Activated T-cell treated with anti-CD3 and anti-CD28 coated beads for 4 hours (primary cell): ENCODE measurements at regions not wholly inside any gene's neighbourhood (a gene's known extent, or its start where the extent isn't known, plus 50 kb on each side); places are given as distances from the start of the nearest gene placed in this dataset.

Source experiments
- DNase-seq: peaks from one replicate; pipeline ENCODE4 v3.0.0-alpha.2; 2020

DNA sequence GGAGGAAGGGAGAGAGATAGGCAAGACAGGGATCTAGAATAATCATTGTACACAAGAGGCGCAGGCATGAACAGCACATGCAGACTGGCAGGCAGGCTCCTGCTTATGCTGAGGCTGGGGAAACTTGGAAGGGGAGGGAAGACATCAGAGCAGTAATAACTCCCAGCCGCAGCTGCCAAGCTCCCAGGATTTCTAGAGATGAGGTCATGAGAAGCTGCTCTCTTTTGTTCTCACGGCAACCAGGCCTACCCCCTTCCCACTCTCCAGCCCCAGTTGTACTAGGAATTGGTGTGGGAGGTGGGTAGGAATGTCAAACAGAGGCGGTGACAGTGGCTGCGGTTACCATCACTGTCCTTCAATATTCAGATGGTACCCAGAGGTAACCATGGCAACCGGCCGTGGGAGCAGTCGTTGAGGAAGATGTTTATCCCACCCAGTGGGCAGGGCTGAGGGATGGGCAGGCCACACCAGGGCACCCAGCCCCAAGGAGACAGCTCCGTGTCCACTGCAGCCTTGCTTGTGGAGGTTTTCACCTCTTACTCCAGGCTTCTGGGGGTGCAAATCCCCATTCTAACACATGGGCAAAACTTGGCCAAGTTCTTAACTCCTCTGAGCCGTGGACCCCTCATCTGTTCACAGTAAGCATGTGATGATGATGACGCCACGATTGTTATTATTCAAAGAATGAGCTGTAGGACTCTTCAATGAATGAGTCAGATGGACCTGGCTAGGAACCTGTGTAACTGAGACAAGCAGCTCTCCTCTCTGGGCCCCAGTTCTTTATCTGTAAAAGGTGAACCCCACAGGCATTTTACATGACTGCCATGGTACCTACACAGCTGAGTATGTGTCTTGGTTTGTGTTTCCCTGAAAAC, 360.8 kb upstream of the PROK2 start:
- DNase-seq: no peak

DNA sequence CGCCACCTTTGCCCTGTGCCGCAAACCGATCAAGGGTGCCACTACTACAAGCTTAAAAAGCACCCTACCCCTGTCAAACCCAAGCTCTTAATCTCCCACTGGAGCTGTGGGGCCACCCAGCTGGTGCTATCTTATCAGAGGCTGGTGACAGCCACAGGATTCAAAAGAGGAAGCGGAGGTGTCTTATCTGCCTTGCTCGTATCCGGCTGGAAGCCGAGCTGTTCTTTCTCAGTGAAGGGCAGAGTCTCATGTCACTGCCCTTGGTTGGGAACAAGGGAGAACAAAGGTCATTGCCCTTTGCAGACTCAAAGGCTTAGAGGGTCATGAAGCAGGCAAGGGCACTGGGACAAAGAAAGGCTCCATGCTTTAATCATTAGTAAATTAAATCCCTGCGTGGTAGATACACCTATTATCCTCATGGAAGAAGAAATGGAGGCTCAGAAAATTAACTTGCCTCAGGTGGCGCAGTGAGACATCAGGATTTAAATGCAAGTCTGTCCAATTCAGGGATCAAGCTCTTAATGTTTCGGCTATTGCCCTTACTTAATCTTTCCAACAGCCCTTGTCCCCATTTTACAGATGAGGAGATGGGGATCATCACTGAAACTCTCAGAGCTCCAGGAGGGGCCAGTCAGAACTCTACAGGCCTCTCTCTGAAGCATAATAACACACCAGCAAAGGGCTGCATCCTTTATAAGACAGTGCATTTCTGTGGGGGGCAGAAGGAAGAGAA, 360.0 kb upstream of the PROK2 start:
- no peak for DNase-seq

- no peak for DNase-seq
Measured at GRCh38 chr3:72143966-72144717, 359.2 kb upstream of the PROK2 start.

DNA sequence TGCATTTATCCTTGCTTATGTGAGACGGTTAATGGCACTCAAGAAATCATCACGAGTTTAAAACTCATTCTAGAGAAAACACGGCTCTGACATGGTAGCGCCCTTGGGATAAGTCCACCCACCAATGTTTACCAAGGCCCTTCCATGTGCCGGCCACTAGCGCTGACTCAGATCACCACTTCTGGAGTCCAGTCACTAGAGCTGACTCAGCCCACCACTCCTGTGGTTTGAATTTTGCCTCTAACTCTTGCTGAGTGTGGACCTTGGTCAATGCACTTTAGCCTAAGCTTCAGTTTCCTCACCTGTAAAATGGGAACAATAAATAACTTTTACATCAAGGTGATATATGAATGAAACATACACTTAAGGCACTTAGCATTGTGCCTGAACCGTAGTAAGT, 358.4 kb upstream of the PROK2 start:
- no peak for DNase-seq

GRCh38 chr3:72142028-72142427, 357.1 kb upstream of the PROK2 start:
- DNase-seq: no peak

GRCh38 chr3:72141264-72141663, 356.3 kb upstream of the PROK2 start:
- no peak for DNase-seq

- DNase-seq: no peak
Measured at GRCh38 chr3:72139316-72139715, 354.4 kb upstream of the PROK2 start.

DNA sequence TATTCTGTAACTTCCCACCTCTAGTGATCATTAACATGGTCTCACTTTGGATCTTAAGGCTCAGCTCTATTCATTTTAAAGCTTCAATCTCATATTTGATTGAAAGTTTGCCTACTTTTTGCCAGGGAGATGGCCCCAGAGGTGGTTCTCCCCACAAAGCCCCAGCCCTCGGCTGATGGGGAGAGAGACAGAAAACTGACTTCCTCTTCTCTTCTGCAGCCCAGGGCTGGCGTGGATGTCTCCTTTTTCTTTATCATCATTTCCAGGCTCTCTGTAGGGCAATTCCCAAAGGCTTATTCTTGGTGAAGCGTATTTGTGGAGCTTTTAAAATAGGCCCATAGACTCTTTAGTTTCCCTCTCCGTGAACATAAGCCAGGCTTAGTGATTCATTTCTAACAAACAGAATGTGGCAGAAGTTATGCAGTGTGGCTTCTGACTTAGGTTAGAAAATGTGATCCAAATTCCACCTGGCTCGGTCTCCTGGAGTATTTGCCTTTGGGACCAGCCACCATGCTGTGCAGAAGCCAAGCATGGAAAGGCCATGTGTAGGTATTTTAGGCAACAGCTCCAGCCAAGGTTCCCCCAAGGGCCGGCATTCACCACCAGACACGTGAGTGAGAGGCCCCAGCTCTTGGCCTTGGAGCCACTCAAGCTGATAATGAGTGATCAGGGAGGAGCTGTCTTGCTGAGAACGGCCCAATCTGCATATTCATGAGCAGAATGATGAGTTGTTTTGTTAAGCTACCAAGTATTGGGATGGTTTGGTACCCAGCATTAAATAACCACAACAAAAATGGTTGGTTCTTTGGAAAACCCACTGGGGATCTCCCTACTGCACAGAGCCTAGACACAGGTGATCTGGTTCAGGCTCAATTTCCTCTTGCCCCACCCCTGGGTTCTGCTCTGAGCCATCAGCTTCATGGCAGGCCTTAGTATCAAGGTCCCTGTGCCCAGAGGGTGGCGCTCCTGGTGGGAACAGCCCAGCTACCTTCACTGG, 353.2 kb upstream of the PROK2 start:
- DNase-seq: no peak

GRCh38 chr3:72135636-72136035, 350.7 kb upstream of the PROK2 start:
- no peak for DNase-seq

DNA sequence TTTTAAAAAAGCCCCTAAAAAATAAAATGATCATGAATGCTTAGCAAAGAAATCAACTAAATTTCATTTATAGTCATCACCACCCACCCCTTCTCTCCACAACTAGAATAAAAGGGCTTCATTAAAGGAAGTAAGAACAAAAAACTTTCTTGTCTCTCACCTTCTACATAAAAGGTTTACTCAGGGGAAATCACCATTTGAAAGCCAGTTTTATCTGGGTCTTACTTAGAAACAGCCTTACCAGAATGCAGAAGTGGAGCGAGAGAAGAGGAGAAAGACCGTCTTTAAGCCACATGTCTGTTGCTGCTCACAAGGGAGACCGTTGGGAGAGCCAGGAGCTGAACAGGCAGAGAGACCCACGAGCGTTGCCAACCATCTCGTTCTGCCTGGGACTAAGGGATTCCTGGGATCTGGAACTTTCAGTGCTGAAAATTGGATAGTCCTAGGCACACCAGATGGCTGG, 350.1 kb upstream of the PROK2 start:
- DNase-seq: no peak

DNA sequence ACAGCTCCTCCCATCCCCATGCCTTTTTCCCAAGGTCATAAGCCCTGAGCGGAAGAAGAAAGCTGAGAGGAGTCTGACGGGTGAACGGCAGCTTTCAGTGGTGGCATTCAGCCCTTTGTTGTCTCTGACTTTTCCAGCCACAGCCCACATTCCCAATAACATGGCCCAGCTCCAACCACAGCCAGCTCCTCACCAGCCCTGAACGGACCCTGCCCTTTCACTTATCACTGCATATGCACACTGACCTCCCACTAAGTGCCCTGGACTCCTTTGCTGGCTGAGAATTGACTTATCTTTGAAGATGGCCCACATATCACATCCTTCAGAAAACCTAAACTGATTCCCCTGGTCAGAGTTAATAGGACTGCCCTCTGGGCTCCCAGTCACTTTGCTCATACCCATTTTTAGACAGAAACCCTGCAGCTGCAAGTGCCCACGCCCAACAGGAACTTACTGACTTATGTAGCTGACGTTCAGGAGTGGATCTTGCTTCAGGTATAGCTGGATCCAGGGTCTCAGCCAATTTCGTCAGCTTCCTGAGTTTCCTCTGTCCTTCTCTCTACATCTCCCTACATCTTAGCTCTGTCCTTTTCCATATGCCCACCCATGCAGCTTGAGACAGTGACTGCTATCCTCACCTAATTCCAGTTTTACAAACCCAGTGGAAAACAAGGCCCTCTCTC, 348.5 kb upstream of the PROK2 start:
- DNase-seq: no peak

- no peak for DNase-seq
Measured at GRCh38 chr3:72131899-72132298, 347.0 kb upstream of the PROK2 start.

- no peak for DNase-seq
Measured at GRCh38 chr3:72130565-72130964, 345.6 kb upstream of the PROK2 start.

DNA sequence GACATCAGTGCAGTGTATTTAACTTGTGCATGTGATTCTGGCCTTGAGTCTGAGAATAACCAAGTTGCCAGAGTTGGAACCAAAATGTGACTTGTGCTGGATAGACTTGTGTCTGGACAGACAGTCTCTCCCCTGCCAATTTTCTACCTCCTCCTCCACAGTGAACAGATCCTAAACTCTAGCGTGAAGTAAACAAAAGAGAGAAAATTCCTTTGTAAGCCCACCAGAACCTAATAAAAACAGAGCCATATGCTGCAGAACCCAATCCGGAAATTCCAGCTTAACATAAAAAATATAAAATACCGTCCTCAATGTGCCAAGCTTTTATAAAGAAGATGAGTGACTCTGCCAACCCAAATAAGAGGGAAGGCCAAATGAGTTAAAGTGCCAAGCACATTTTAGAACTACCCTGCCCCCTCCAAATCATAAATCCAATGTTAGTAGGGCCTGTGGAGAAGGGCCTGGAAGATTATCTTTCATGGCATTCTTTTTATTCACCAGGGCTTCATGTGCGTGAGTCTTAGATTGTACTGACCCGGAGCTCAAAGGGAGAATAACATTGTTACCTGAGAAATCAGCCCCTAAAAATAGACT, 344.6 kb upstream of the PROK2 start:
- no peak for DNase-seq

GRCh38 chr3:72128921-72129320, 344.0 kb upstream of the PROK2 start:
- no peak for DNase-seq

GRCh38 chr3:72127844-72128243, 342.9 kb upstream of the PROK2 start:
- no peak for DNase-seq

DNA sequence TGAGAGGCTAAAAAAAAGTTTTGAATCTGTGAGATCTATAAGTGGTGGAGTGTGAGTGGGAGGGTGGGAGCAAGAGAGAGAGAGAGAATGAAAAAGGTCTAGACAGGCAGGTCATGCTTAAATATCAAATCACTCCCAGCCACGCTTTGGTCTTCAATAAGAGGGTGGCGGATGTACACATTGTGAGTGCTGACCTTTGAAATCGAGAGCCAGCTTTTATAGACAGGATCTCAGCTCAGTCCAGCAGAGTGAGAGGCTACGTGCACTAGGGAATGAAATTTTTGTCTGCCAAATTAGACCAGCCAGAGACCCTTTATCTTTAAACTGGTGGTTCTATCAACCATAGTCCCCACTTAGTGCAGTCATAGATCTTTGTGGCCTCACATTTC, 342.3 kb upstream of the PROK2 start:
- DNase-seq: no peak

DNA sequence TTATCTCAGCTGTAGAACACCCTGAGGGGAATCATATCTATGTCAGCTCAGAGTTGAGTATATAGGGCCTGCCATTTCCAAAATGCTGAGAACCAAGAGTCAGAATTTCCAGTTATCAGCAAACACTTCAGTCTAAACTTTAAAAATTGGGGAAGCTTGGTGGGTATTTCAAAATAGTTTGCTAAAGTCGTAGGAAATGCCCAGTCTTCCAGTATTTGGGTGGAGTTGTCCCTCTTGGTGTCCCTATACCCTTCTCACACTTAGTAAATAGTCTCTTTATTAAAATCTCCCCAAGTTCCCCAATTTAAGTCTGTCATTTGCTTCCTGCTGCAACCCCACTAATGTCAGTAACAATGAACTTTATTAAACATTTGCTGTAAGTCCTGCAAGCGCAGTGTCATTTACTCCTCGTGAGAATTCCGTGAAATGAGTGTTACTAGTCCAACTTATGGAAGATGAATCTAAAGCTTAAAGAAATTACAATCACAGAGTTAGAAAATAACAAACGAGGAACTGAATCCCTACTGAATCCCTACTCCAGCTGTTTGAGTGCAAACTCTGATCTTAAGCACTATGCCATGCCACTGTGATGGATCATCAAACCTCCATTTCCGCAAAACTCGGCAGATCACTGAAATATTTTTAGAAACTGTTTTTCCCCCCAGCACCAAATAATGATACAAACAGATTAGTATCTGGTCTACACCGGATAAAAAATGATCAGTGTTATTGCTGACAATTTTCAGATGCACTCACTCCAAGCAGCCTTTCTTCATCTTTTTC, 341.7 kb upstream of the PROK2 start:
- no peak for DNase-seq

DNA sequence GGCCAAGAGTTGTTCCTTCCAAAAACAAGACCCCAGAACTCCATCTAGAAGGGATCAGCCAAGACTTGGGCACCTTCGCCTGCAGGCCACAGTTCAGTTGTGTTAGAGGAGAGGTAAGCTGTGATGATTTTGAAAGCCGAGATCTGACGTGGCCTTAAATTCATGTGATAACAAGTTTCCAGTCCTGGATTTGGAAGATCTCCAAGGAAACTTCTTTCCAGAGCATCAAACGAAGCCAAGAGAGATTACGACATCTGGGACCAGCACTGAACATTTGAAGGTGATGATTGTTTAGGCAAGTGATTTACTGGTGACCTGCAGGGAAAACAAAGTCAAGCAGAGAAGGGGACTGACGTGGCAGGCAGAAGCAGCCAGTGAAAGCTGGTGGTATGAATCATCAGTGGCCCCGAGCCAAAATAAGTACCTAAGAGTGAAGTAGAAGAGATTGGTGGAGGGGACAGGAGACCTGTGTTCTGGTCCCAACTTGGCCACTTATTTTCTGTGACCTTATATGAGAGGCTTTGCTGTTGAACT, 339.0 kb upstream of the PROK2 start:
- no peak for DNase-seq
